OCI-LY3 (cell line): ENCODE measurements at regions not wholly inside any gene's neighbourhood (a gene's known extent, or its start where the extent isn't known, plus 50 kb on each side); places are given as distances from the start of the nearest gene placed in this dataset.

ENCODE experiments used
- EZH2phosphoT487 ChIP-seq: fragments of 200-600 bp; shearing (Covaris generic); IDR thresholded peaks from 2 replicates; pipeline ENCODE4 v1.6.1; 2018; ENCODE audit warnings: antibody characterized with exemption, mixed run types, low read depth
- TF ChIP-seq, protein P1 (sequence below): fragments of 200-600, 300-600 bp; sonication (generic); IDR thresholded peaks from 2 replicates; pipeline ENCODE4 v1.5.1; 2014; ENCODE audit warnings: antibody characterized with exemption, low read length, low read depth

DNA sequence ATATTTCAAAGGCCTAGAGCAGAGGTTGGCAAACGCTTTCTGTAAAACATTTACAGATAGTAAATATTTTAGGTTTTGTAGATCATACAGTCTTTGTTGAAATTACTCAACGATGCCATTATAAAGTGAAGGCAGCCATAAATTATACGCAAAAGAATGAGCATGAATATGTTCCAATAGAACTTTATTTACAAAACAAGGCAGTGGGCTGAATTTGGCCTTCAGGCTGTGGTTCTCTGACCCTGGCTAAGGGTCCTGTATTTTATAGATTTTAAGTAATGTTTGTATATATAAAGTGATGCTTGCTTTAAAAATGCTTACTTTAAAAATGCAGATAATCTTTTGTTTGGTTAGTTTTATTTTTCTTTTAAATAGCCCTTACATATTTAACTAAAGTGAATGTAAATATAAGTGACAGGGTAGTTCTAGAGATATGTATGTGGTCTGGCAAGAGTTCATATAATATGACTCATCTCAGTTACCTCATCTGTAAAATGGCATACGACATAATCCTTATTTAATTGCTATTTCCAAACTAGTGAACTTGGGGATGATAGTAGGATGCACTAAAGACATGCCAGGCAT lies 51.7 kb upstream of the ATP5MC3 start:
- TF ChIP-seq, protein P1, sequence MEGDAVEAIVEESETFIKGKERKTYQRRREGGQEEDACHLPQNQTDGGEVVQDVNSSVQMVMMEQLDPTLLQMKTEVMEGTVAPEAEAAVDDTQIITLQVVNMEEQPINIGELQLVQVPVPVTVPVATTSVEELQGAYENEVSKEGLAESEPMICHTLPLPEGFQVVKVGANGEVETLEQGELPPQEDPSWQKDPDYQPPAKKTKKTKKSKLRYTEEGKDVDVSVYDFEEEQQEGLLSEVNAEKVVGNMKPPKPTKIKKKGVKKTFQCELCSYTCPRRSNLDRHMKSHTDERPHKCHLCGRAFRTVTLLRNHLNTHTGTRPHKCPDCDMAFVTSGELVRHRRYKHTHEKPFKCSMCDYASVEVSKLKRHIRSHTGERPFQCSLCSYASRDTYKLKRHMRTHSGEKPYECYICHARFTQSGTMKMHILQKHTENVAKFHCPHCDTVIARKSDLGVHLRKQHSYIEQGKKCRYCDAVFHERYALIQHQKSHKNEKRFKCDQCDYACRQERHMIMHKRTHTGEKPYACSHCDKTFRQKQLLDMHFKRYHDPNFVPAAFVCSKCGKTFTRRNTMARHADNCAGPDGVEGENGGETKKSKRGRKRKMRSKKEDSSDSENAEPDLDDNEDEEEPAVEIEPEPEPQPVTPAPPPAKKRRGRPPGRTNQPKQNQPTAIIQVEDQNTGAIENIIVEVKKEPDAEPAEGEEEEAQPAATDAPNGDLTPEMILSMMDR, result no peak
- TF ChIP-seq EZH2phosphoT487, result no peak
